ENCODE measurements at regions not wholly inside any gene's neighbourhood (a gene's known extent, or its start where the extent isn't known, plus 50 kb on each side); places are given as distances from the start of the nearest gene placed in this dataset.

DNA sequence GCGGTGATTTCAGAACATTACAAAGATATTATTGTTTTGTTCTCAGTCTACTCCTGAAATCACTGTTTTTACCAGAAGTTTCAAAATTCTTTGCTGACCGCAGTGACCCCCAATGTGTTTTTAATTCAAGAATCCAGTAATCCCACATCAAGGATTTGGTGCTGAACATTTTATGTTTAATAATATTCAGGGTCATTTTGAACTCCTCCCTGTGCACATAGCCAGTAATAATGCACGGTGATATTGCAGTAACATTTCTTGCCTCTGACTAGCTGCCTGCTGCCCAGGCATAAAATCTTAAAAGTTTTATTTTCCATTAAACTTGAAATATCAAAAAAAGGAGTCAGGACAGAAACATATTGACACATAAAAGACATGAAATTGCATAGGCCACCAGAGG is 443.4 kb upstream of the NCAM2 start:
- TF ChIP-seq CTCF (IDR thresholded peaks at IDR 0.05) = no peak
- TF ChIP-seq POLR2A (IDR thresholded peaks at IDR 0.05) = no peak
